Spleen (tissue), 11 donors: ENCODE measurements at regions not wholly inside any gene's neighbourhood (a gene's known extent, or its start where the extent isn't known, plus 50 kb on each side); places are given as distances from the start of the nearest gene placed in this dataset.

Experiments
- DNase-seq: peaks from one replicate; pipeline ENCODE4 v3.0.0-alpha.2; 2020
- H3K27ac ChIP-seq, 8 donors: fragments of 200-600 bp; sonication (generic) in 7 of 8; 1 replicate in 4 of 8; 2 replicates in 4 of 8; pipeline versions ENCODE4 v1.5.0 to v1.8.0; 2016 to 2021; ENCODE audit warnings: inconsistent platforms in 4 of 8, mild to moderate bottlenecking in 4 of 8, moderate library complexity in 1 of 8
- H3K27me3 ChIP-seq, 7 donors: fragments of 200-600 bp; sonication (generic) in 6 of 7; replicated peaks in 1 of 7; 1 replicate in 4 of 7; 2 replicates in 3 of 7; pipeline versions ENCODE4 v1.5.0 to v1.8.0; 2016 to 2021; ENCODE audit warnings: inconsistent platforms in 3 of 7, mild to moderate bottlenecking in 1 of 7
- H3K36me3 ChIP-seq, 6 donors: fragments of 200-600 bp; sonication (generic) in 5 of 6; 1 replicate in 4 of 6; 2 replicates in 2 of 6; pipeline versions ENCODE4 v1.5.0 to v1.8.0; 2016 to 2021; ENCODE audit warnings: inconsistent platforms in 2 of 6
- H3K4me1 ChIP-seq, 6 donors: fragments of 200-600 bp; sonication (generic) in 5 of 6; 1 replicate in 3 of 6; 2 replicates in 3 of 6; pipeline versions ENCODE4 v1.5.0 to v1.8.0; 2016 to 2021; ENCODE audit warnings: inconsistent platforms in 3 of 6
- H3K4me3 ChIP-seq, 8 donors: fragments of 200-600 bp; sonication (generic) in 7 of 8; 1 replicate in 4 of 8; 2 replicates in 4 of 8; pipeline versions ENCODE4 v1.5.0 to v1.8.0; 2016 to 2021; ENCODE audit warnings: inconsistent platforms in 4 of 8, mild to moderate bottlenecking in 4 of 8, moderate library complexity in 2 of 8
- H3K9me3 ChIP-seq, 8 donors: fragments of 200-600 bp; sonication (generic) in 7 of 8; 1 replicate in 4 of 8; 2 replicates in 4 of 8; pipeline versions ENCODE4 v1.5.0 to v1.8.0; 2016 to 2021; ENCODE audit warnings: inconsistent platforms in 4 of 8
- CTCF ChIP-seq, 11 experiments: fragments of 200-600 bp in 7 of 11; fragments of 450-650 bp in 4 of 11; sonication (generic) in 4 of 11; IDR thresholded peaks in 8 of 11; conservative IDR thresholded peaks in 3 of 11; 1 replicate in 7 of 11; 2 replicates in 4 of 11; pipeline versions ENCODE4 v1.4.0 to v1.8.0; 2016 to 2021; ENCODE audit warnings: antibody characterized with exemption in 11 of 11, inconsistent platforms in 4 of 11, mild to moderate bottlenecking in 1 of 11
- POLR2A ChIP-seq, 3 donors: fragments of 450-650 bp; IDR thresholded peaks; one replicate each; pipeline ENCODE4 v1.5.1; 2017; ENCODE audit warnings: antibody characterized with exemption in 3 of 3, mild to moderate bottlenecking in 1 of 3
- POLR2AphosphoS5 ChIP-seq, 3 donors: sonication (generic); formaldehyde crosslinking; IDR thresholded peaks; one replicate each; pipeline ENCODE4 v1.5.1; 2017; ENCODE audit warnings: antibody characterized with exemption in 3 of 3
- WGBS, 5 donors: extraction: QIAGEN DNeasy Blood & Tissue Kit in 3 of 5; methylation state at CpG; one replicate each; pipeline versions ENCODE4 v1.1.5 to v1.1.7; 2013 to 2018; 5-methylcytosine and 5-hydroxymethylcytosine counted together
- intact Hi-C: fragments of 100-400 bp; cut with DNase I; formaldehyde crosslinking; loops from one replicate; pipeline ENCODE4 v1.15.0; 2023; ENCODE audit warnings: low total_unique reads
- donor health status: healthy with polysubstance abuse.
- donor health status: DM: no; HTN: no; CAD: no; lungs with moderate emphysema.
- donor health status: DM: no; HTN: no; CAD: no.
- donor health status: Bipolar disorder and iron deficiency.
- donor health status: healthy.
- donor health status: DM: no; HTN: no; CAD: no.
- donor health status: DM: yes; HTN: yes; CAD: no.

GRCh38 chr3:176505878-176506621, 691.2 kb downstream of the TBL1XR1 start:
- Histone ChIP-seq H3K36me3 (no peaks in the 10 kb centered on the region), H3K27ac (no peak overlapping the region), H3K4me1 (no peaks in the 10 kb centered on the region), H3K27me3 (no peaks in the 10 kb centered on the region), H3K4me3 (no peak overlapping the region), H3K9me3 (peaks cover 0 to 31% (median 8%) of the 10 kb centered on the region in 8 donors)
- no peak for TF ChIP-seq CTCF (IDR thresholded peaks at IDR 0.05 in 8 of 11, conservative IDR thresholded peaks at IDR 0.05 in 3 of 11)
- TF ChIP-seq POLR2A (IDR thresholded peaks at IDR 0.05) = no peak
- TF ChIP-seq POLR2AphosphoS5 (IDR thresholded peaks at IDR 0.05) = no peak
- intact Hi-C loops = no loop called here
- WGBS, 5 donors = 66 to 78% (median 75%) methylated on average over 9 of the region's 9 CpGs
- DNase-seq = no peak

GRCh38 chr3:176491084-176491483, 706.2 kb downstream of the TBL1XR1 start:
- Histone ChIP-seq H3K27ac (no peak overlapping the region), H3K4me1 (no peaks in the 10 kb centered on the region), H3K9me3 (peaks cover 0 to under 1% (median 0%) of the 10 kb centered on the region in 8 donors), H3K36me3 (no peaks in the 10 kb centered on the region), H3K4me3 (no peak overlapping the region), H3K27me3 (no peaks in the 10 kb centered on the region)
- DNase-seq = no peak
- 71 to 84% (median 77%) methylated on average over 3 of the region's 3 CpGs for WGBS, 5 donors
- TF ChIP-seq CTCF (IDR thresholded peaks at IDR 0.05 in 8 of 11, conservative IDR thresholded peaks at IDR 0.05 in 3 of 11) (no peak), POLR2A (IDR thresholded peaks at IDR 0.05) (no peak), POLR2AphosphoS5 (IDR thresholded peaks at IDR 0.05) (no peak)
- intact Hi-C loops = no loop called here

GRCh38 chr3:176490357-176490756, 706.9 kb downstream of the TBL1XR1 start:
- Histone ChIP-seq H3K4me3 (no peak overlapping the region), H3K36me3 (no peaks in the 10 kb centered on the region), H3K27ac (no peak overlapping the region), H3K9me3 (peaks cover 0 to 8% (median 0%) of the 10 kb centered on the region in 8 donors), H3K27me3 (no peaks in the 10 kb centered on the region), H3K4me1 (no peaks in the 10 kb centered on the region)
- no peak for DNase-seq
- 66 to 87% (median 82%) methylated on average over 2 of the region's 2 CpGs for WGBS, 5 donors
- no peak for TF ChIP-seq POLR2A (IDR thresholded peaks at IDR 0.05)
- TF ChIP-seq CTCF (IDR thresholded peaks at IDR 0.05 in 8 of 11, conservative IDR thresholded peaks at IDR 0.05 in 3 of 11) = no peak
- TF ChIP-seq POLR2AphosphoS5 (IDR thresholded peaks at IDR 0.05) = no peak
- intact Hi-C loops = no loop called here

- Histone ChIP-seq H3K27me3 (no peaks in the 10 kb centered on the region), H3K36me3 (no peaks in the 10 kb centered on the region), H3K4me3 (no peak overlapping the region), H3K27ac (no peak overlapping the region), H3K9me3 (peaks cover 0 to 25% (median 5%) of the 10 kb centered on the region in 8 donors), H3K4me1 (no peaks in the 10 kb centered on the region)
- intact Hi-C loops = no loop called here
- WGBS, 5 donors = 79 to 90% (median 85%) methylated on average over 6 of the region's 6 CpGs
- DNase-seq = no peak
- TF ChIP-seq POLR2A (IDR thresholded peaks at IDR 0.05) (no peak), CTCF (IDR thresholded peaks at IDR 0.05 in 8 of 11, conservative IDR thresholded peaks at IDR 0.05 in 3 of 11) (no peak), POLR2AphosphoS5 (IDR thresholded peaks at IDR 0.05) (no peak)
These were observed 718.0 kb downstream of the TBL1XR1 start for GRCh38 chr3:176479248-176479647.
